ENCODE measurements at regions not wholly inside any gene's neighbourhood (a gene's known extent, or its start where the extent isn't known, plus 50 kb on each side); places are given as distances from the start of the nearest gene placed in this dataset.

GRCh38 chr2:7161501-7161900 is 244.3 kb downstream of the RNF144A start:
- ChIA-PET CTCF (interaction anchor here (0.7 kb wide), 1 partner anchor 79 kb away, joined by 5 read pairs; no protein-coding TSS in a partner anchor), POLR2A (no interaction called here)
- H3K4me1 ChIP-seq (ENCODE audit: control insufficient read depth, insufficient read depth, low read length) = no peaks in the 10 kb centered on the region

More at GRCh38 chr2:7161501-7161900, 244.3 kb downstream of the RNF144A start:
- Histone ChIP-seq H3K4me3 (ENCODE audit: low read depth, low read length) (no peak overlapping the region), H3K9me3 (ENCODE audit: control insufficient read depth, insufficient read depth, low read depth, low read length) (no peaks in the 10 kb centered on the region), H3K27ac (ENCODE audit: extremely low read depth, low read depth, low read length) (no peak overlapping the region), H3K36me3 (ENCODE audit: control insufficient read depth in 2 of 2, insufficient read depth in 1 of 2, low read length in 2 of 2) (no peaks in the 10 kb centered on the region)
- no peak for TF ChIP-seq ZNF558 (tag by site-specific recombination; IDR thresholded peaks at IDR 0.05)
- no peak for TF ChIP-seq ZNF18 (tag by site-specific recombination; IDR thresholded peaks at IDR 0.05)
- TF ChIP-seq MZF1 (tag by site-specific recombination; IDR thresholded peaks at IDR 0.05; ENCODE audit: borderline replicate concordance) = no peak
- TF ChIP-seq ZNF571 (tag by site-specific recombination; IDR thresholded peaks at IDR 0.05) = no peak
- no peak for TF ChIP-seq PRDM2 (tag by site-specific recombination; IDR thresholded peaks at IDR 0.05; ENCODE audit: borderline replicate concordance)
- no peak for TF ChIP-seq ZNF324 (tag by site-specific recombination; IDR thresholded peaks at IDR 0.05)
- no peak for TF ChIP-seq SCRT1 (tag by site-specific recombination; IDR thresholded peaks at IDR 0.05; ENCODE audit: borderline replicate concordance)
- TF ChIP-seq ZNF37A (tag by site-specific recombination; IDR thresholded peaks at IDR 0.05) = no peak
- no peak for TF ChIP-seq ZNF394 (tag by site-specific recombination; IDR thresholded peaks at IDR 0.05; ENCODE audit: borderline replicate concordance)
- no peak for TF ChIP-seq ZNF138 (tag by site-specific recombination; IDR thresholded peaks at IDR 0.05; ENCODE audit: borderline replicate concordance)
- TF ChIP-seq ZSCAN5A (tag by site-specific recombination; IDR thresholded peaks at IDR 0.05) = no peak
- TF ChIP-seq SP3 (tag by site-specific recombination; IDR thresholded peaks at IDR 0.05) = no peak
- TF ChIP-seq ZFP41 (tag by site-specific recombination; IDR thresholded peaks at IDR 0.05; ENCODE audit: borderline replicate concordance) = no peak
- TF ChIP-seq REST (tag by site-specific recombination; IDR thresholded peaks at IDR 0.05) = no peak
- no peak for TF ChIP-seq ATF2 (tag by site-specific recombination; IDR thresholded peaks at IDR 0.05; ENCODE audit: low read depth)
- no peak for TF ChIP-seq ZNF704 (tag by site-specific recombination; IDR thresholded peaks at IDR 0.05)
